ENCODE measurements at regions not wholly inside any gene's neighbourhood (a gene's known extent, or its start where the extent isn't known, plus 50 kb on each side); places are given as distances from the start of the nearest gene placed in this dataset.

DNA sequence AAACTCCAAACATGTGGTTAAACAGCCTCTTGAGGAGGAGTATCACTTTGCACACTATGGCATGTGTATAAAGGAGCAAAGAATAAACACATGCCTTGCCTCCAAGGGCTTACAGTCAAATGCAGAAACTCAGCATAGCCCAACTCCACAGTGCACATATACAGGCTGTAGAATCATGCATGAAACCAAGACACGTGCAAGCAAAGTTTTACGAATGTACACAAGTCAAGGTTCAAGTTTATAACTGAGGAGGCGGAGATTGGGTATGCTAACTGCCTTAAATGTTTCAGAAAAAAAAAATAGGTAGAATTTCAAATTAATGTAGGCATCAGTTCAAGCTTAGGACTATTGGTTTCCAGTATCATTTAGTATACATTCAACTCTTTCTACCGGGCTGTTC is 321.1 kb downstream of the SOX9 start:
- TF ChIP-seq, protein P1, sequence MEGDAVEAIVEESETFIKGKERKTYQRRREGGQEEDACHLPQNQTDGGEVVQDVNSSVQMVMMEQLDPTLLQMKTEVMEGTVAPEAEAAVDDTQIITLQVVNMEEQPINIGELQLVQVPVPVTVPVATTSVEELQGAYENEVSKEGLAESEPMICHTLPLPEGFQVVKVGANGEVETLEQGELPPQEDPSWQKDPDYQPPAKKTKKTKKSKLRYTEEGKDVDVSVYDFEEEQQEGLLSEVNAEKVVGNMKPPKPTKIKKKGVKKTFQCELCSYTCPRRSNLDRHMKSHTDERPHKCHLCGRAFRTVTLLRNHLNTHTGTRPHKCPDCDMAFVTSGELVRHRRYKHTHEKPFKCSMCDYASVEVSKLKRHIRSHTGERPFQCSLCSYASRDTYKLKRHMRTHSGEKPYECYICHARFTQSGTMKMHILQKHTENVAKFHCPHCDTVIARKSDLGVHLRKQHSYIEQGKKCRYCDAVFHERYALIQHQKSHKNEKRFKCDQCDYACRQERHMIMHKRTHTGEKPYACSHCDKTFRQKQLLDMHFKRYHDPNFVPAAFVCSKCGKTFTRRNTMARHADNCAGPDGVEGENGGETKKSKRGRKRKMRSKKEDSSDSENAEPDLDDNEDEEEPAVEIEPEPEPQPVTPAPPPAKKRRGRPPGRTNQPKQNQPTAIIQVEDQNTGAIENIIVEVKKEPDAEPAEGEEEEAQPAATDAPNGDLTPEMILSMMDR (IDR thresholded peaks at IDR 0.05) = no peak
- no peak for TF ChIP-seq POLR2A (IDR thresholded peaks at IDR 0.05)

Measured in thyroid gland (tissue), 4 donors.